Naive thymus-derived CD8-positive, alpha-beta T cell (primary cell): ENCODE measurements at regions not wholly inside any gene's neighbourhood (a gene's known extent, or its start where the extent isn't known, plus 50 kb on each side); places are given as distances from the start of the nearest gene placed in this dataset.
A peak's percentile ranks its signal among the peaks of the same experiment; 100 is the strongest.

Source experiments
- ATAC-seq, 2 donors: fragments of 150-1000 bp; cut with Tn5 transposase in 1 of 2; sonication (Bioruptor Pico), chemical (Tn5 transposase) in 1 of 2; 1 replicate in 1 of 2; 2 replicates in 1 of 2; pipeline ENCODE4 v1.10.0; 2021; ENCODE audit warnings: mild to moderate bottlenecking in 2 of 2, moderate library complexity in 2 of 2
- POLR2A ChIA-PET: fragments of 350-600 bp; sonication (Branson Sonifier 250); formaldehyde crosslinking; loops from one replicate; lab custom pipeline; 2021; ENCODE audit warnings: antibody characterized with exemption; lab: Charles Lee
- DNase-seq, 10 donors: peaks; one replicate each; pipeline versions ENCODE4 v3.0.0 to v3.0.0-alpha.2; 2020 to 2022
- H3K27ac Mint-ChIP-seq, 10 donors: one replicate each; pipeline ENCODE4 v1.8.0; 2020 to 2022; ENCODE audit warnings: mild to moderate bottlenecking in 10 of 10, mixed read lengths in 10 of 10, moderate library complexity in 4 of 10, inconsistent platforms in 1 of 10
- H3K27me3 Mint-ChIP-seq, 5 donors: one replicate each; pipeline ENCODE4 v1.8.0; 2021 to 2022; ENCODE audit warnings: mixed read lengths in 5 of 5
- H3K36me3 Mint-ChIP-seq, 3 donors: one replicate each; pipeline ENCODE4 v1.8.0; 2020 to 2022; ENCODE audit warnings: mixed read lengths in 3 of 3, mild to moderate bottlenecking in 2 of 3, inconsistent platforms in 1 of 3
- H3K4me1 Mint-ChIP-seq, 4 donors: one replicate each; pipeline ENCODE4 v1.8.0; 2021 to 2022; ENCODE audit warnings: mixed read lengths in 4 of 4
- H3K4me3 Mint-ChIP-seq, 10 donors: one replicate each; pipeline ENCODE4 v1.8.0; 2020 to 2022; ENCODE audit warnings: mild to moderate bottlenecking in 10 of 10, mixed read lengths in 10 of 10, moderate library complexity in 6 of 10, inconsistent platforms in 1 of 10
- H3K9me3 Mint-ChIP-seq, 9 donors: one replicate each; pipeline ENCODE4 v1.8.0; 2020 to 2022; ENCODE audit warnings: mixed read lengths in 9 of 9, mild to moderate bottlenecking in 3 of 9, inconsistent platforms in 1 of 9, moderate library complexity in 1 of 9

DNA sequence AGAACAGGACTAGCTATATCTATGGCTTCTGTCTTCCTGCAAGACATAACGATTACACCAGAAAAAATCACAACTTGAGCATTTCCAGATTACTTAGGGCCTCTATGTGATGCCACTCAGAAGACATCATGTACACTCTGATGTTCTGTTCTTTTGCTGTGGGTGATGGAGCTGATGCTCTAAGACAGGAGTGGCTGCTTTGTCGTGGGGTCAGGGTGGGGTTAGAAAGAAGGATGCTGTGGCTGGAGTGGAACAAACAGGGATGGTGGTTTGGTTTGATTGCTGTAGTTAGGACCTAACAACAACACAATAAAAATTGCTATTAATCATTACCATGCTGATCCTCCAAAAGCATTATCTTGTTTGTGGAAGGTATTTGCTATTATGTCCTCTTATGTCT is 120.3 kb upstream of the ARHGAP20 start:
- Mint-ChIP-seq H3K27ac (no peak overlapping the region), H3K9me3 (no peaks in the 10 kb centered on the region), H3K27me3 (no peaks in the 10 kb centered on the region), H3K4me3 (no peak overlapping the region), H3K36me3 (no peaks in the 10 kb centered on the region), H3K4me1 (no peaks in the 10 kb centered on the region)
- no peak for DNase-seq
- no peak for ATAC-seq
- POLR2A ChIA-PET, result no interaction called here

DNA sequence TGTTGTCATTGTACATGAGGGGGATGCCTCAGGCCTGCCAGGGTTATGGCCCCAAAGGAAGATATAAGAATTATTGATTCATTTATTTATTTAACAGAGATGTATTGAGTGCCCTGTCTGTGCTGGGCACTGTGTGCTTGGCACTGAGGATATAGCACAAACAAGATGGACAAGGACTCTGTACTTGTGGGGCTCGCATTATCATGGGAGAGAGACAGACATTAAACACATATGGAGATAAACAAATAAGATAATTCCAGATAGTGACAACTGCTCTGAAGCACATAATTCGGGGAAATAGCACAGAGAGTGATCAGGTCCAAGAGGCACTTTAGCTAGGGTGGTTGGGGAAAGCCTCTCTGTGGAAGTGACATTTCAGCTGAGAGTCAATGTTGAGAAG is 119.8 kb upstream of the ARHGAP20 start:
- Mint-ChIP-seq H3K27me3 (no peaks in the 10 kb centered on the region), H3K4me3 (no peak overlapping the region), H3K27ac (no peak overlapping the region), H3K4me1 (no peaks in the 10 kb centered on the region), H3K36me3 (no peaks in the 10 kb centered on the region), H3K9me3 (no peaks in the 10 kb centered on the region)
- no peak for ATAC-seq
- POLR2A ChIA-PET, result no interaction called here
- DNase-seq, result no peak

DNA sequence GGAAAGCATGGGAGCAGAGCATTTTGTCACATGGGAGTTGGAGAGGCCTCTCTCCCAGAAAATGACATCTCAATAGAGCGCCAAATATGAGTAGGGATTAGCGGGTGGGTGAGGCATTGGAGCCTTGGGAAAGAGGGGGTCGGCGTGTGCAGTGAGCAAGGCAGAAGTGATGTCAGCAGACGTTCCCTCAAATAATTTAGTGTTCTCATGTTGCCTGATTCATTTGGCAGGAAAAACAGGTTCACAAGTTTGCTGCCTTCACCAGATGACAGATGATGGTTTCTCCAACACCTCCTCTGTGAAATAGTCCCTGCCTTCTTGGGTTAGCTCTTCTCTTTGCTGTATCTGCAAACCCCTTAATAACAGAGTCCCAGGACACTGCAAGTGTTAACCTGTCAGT is 118.5 kb upstream of the ARHGAP20 start:
- no peaks in the 10 kb centered on the region for H3K36me3 Mint-ChIP-seq
- peaks cover 0 to 3% (median 0%) of the 10 kb centered on the region in 5 donors for H3K27me3 Mint-ChIP-seq
- DNase-seq, result no peak
- H3K4me1 Mint-ChIP-seq, result no peaks in the 10 kb centered on the region
- ATAC-seq, result no peak
- H3K27ac Mint-ChIP-seq, result peak overlapping the region in 1 of 10 donors; percentile 76
- H3K4me3 Mint-ChIP-seq, result no peak overlapping the region
- POLR2A ChIA-PET, result no interaction called here
- H3K9me3 Mint-ChIP-seq, result no peaks in the 10 kb centered on the region

DNA sequence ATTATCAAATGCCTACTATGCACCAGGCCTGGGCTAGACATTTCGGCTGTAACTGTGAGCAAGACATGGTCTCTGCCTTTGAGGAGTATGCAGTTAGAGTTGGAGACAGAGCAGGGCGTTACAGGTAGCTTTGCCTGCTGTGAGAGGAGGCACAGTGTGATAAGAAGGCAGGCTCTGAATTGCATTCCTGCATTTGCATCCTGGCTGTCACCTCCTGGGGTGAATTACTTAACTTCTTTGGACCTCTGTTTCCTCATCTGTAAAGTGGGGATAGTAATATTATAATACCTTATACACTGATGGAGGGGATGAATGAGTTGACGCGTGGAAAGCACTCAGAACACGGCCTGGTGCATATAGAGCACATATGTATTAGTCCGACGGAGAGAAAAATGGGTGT is 118.1 kb upstream of the ARHGAP20 start:
- ATAC-seq (no peak), DNase-seq (no peak)
- H3K9me3 Mint-ChIP-seq, result no peaks in the 10 kb centered on the region
- peaks cover 0 to 3% (median 0%) of the 10 kb centered on the region in 5 donors for H3K27me3 Mint-ChIP-seq
- H3K4me1 Mint-ChIP-seq, result no peaks in the 10 kb centered on the region
- no peak overlapping the region for H3K4me3 Mint-ChIP-seq
- H3K36me3 Mint-ChIP-seq, result no peaks in the 10 kb centered on the region
- no peak overlapping the region for H3K27ac Mint-ChIP-seq
- POLR2A ChIA-PET, result no interaction called here

DNA sequence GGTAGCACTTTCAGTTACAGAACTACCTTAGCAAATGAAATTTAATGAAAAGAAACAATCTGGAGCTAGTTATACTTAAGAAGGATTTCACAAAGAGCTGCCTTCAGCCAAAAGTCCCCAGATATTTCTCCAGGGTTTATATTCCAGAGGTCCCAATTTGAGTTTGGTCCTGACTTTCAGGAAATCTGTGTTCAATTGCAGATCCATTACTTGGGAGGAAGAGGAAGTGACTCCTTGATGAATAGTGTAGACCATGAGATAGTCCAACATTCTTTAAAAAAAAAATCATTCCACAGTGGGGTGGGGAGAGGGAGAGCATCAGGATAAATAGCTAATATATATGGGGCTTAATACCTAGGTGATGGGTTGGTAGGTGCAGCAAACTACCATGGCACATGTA is 117.6 kb upstream of the ARHGAP20 start:
- Mint-ChIP-seq H3K4me3 (no peak overlapping the region), H3K27ac (no peak overlapping the region), H3K4me1 (no peaks in the 10 kb centered on the region), H3K9me3 (no peaks in the 10 kb centered on the region), H3K36me3 (no peaks in the 10 kb centered on the region), H3K27me3 (peaks cover 0 to 3% (median 0%) of the 10 kb centered on the region in 5 donors)
- DNase-seq (no peak), ATAC-seq (no peak)
- POLR2A ChIA-PET, result no interaction called here

DNA sequence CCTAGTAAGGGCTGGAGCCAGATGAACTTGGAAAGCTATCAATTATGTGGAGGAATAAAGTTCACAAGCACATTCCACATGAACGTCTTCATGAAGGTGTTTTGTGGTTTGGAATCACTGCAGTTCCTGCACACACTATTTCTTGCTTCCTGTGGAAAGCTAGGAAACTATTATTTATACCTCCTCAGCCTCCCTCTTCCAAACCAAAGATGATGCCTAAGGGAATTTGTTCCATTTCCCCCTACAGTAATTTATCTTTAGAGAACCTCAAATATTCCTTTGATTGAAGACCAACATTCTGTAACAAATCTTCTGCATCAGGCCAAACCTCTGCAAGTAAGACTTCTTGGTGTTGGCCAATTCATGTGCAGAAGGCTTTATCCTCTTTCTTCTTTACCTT is 115.8 kb upstream of the ARHGAP20 start:
- ATAC-seq, result no peak

DNA sequence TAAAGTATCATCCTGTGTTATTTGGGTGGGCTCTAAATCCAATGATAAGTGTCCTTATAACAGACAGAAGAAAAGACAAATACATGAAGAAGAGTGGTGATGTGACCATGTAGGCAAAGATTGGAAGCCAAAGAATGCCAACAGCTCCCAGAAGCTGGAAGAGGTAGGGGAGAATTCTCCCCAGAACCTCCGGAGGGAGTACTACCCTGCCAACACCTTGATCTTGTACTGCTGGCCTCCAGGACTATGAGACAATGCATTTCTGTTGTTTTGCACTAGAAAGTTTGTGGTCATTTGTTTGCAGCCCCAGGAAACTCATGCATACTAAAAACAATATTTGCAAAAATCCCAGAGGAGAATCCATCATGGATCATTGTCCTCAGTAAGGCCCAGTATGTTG is 115.0 kb upstream of the ARHGAP20 start:
- Mint-ChIP-seq H3K36me3 (no peaks in the 10 kb centered on the region), H3K27ac (peak overlapping the region in 1 of 10 donors; percentile 11)

More for the DNA sequence above, 115.8 kb upstream of the ARHGAP20 start:
- H3K4me3 Mint-ChIP-seq, result no peak overlapping the region
- H3K27ac Mint-ChIP-seq, result no peak overlapping the region
- no peaks in the 10 kb centered on the region for H3K9me3 Mint-ChIP-seq
- peaks cover 0 to 3% (median 0%) of the 10 kb centered on the region in 5 donors for H3K27me3 Mint-ChIP-seq
- no peaks in the 10 kb centered on the region for H3K36me3 Mint-ChIP-seq
- POLR2A ChIA-PET, result no interaction called here
- no peaks in the 10 kb centered on the region for H3K4me1 Mint-ChIP-seq
- no peak for DNase-seq

DNA sequence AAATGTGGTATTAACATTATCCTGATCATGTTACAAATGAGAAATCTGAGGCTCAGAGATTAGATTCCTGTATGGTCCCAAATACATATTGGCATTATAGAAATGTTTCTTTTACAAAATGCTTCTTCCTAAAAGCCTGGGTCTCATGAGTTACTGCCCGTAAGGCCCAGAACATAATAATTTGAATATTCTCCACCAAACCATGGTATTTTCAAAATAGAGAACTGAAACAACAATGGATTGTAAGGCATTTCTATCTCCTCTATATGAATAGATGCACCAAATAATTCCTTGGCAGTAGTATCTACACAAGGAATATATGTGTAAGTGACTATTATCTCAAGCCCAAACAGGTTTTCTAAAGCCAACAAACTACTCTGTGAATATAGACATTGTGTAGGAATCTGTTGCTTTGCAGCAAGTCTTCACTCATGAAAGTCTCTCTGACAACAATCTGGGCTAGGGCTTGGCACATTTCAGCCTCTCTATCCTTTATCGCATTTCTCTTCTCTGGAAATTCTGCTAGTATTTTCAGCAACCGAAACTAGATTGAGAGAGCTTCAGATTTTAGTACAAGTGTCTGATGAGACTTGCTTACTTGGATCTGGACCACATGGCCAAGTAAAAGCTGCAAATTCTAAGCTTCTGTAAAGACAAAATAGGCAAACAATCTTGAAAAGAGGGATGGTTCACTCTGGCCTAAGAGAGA is 112.8 kb upstream of the ARHGAP20 start:
- POLR2A ChIA-PET, result no interaction called here
- ATAC-seq (no peak), DNase-seq (no peak)
- H3K4me3 Mint-ChIP-seq, result no peak overlapping the region
- H3K4me1 Mint-ChIP-seq, result no peaks in the 10 kb centered on the region
- H3K27me3 Mint-ChIP-seq, result peaks cover 0 to 3% (median 0%) of the 10 kb centered on the region in 5 donors
- no peak overlapping the region for H3K27ac Mint-ChIP-seq
- H3K9me3 Mint-ChIP-seq, result no peaks in the 10 kb centered on the region
- no peaks in the 10 kb centered on the region for H3K36me3 Mint-ChIP-seq

More for the DNA sequence above, 115.0 kb upstream of the ARHGAP20 start:
- no peaks in the 10 kb centered on the region for H3K4me1 Mint-ChIP-seq
- POLR2A ChIA-PET, result no interaction called here
- H3K9me3 Mint-ChIP-seq, result no peaks in the 10 kb centered on the region
- ATAC-seq (no peak), DNase-seq (no peak)
- H3K4me3 Mint-ChIP-seq, result no peak overlapping the region
- peaks cover 0 to 3% (median 0%) of the 10 kb centered on the region in 5 donors for H3K27me3 Mint-ChIP-seq

DNA sequence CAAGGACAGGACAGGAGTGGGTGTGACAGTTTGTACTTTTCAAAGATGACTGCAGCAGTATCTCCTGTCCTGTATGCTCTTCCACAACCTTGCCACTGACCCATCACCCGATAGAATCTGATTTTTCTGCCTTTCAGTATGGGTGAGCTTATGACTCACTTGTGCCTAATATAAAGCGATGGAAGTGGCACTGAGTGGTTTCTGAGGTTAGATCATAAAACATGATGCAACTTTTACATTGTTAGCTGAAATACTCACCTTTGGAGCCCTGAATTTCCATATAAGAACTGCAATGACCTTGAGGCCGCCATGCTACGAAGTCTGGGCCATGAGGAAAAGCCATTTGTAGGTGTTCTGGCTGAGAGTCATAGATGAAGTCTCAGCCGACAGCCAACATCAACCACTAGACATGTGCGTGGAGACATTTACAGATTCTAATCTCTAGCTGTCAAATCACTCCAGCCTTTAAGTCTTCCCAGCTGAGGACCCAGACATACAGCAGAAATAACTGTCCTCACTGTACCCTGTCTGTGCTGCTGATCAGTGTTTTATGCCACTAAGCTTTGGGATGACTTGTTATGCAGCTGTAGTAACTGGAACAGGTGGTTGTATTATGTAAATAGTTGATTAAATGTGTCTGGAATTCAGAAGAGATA is 105.9 kb upstream of the ARHGAP20 start:
- no peak for DNase-seq
- ATAC-seq, result no peak
- POLR2A ChIA-PET, result no interaction called here
- Mint-ChIP-seq H3K36me3 (peaks cover 0 to 12% (median 0%) of the 10 kb centered on the region in 3 donors), H3K27ac (no peak overlapping the region), H3K4me3 (no peak overlapping the region), H3K4me1 (no peaks in the 10 kb centered on the region), H3K27me3 (peaks cover 0 to 11% (median 4%) of the 10 kb centered on the region in 5 donors), H3K9me3 (peaks cover 0 to 16% (median 5%) of the 10 kb centered on the region in 9 donors)

DNA sequence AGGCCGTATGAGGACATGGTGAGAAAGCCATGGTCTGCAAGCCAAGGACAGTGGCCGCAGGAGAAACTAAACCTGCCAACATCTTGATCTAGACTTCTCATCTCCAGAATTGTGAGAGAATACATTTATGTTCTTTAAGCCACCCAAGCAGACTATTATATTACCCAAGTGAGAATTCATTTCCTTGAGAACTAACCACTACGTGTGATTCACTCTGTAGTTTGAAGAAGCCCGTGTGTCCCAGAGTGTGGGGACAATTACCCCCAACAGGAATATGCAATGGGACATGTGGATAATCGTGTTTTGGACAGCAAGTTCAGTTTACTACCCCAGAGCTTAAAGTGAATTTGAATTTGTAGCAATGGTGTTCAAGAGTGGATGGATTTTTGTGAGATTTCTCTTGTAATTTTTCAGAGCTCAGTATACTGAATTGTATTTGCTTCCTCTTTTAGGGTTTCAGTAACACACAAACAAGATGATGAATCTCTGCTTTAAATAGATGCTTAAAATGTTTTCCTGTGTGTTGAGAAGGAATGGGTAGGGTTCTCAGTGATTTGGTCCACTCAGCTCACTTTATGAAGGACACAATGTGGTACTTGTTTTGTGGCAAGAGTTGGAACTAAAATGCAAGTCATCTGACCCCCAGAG is 100.0 kb upstream of the ARHGAP20 start:
- Mint-ChIP-seq H3K36me3 (peaks cover 0 to 12% (median 0%) of the 10 kb centered on the region in 3 donors), H3K4me1 (no peaks in the 10 kb centered on the region), H3K4me3 (no peak overlapping the region), H3K9me3 (peaks cover 0 to 16% (median 5%) of the 10 kb centered on the region in 9 donors), H3K27me3 (peaks cover 0 to 3% (median 0%) of the 10 kb centered on the region in 5 donors), H3K27ac (no peak overlapping the region)
- ATAC-seq (no peak), DNase-seq (no peak)
- POLR2A ChIA-PET, result no interaction called here

DNA sequence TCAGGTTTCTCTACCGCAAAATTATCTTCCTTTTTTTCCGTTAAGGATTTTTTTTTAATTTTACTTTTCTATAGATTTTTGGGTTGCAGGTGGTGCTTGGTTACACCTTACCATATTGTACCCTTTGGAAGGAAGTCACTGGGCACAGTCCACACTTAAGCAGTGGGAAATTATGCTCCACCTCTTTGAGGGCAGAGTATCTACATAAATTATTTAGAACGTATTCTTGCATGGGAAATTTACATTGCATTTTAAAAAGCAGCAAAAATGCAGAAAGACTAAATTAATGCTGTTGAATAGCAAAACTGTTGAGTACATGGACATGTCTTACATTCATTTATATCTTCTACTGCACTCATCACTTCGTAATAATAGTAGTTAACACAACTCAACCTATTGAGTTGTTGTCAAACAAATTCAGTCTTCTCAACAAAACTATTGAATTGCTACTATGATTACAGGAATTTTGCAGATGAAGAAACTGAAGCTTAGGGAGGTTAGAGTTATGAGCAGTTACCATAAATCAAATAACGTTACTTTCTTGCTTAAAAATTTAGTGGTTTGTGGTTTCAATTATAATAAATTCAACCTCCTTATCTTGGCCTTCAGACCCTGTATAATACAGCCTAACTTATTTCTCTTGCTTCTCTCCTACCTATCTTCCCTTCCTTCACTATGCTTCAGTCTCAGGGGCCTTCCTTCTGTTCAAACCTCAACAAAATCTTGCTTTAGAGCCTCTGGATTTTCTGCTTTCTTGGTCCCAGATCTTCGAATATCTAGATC is 97.4 kb upstream of the ARHGAP20 start:
- Mint-ChIP-seq H3K27me3 (no peaks in the 10 kb centered on the region), H3K4me3 (no peak overlapping the region)

DNA sequence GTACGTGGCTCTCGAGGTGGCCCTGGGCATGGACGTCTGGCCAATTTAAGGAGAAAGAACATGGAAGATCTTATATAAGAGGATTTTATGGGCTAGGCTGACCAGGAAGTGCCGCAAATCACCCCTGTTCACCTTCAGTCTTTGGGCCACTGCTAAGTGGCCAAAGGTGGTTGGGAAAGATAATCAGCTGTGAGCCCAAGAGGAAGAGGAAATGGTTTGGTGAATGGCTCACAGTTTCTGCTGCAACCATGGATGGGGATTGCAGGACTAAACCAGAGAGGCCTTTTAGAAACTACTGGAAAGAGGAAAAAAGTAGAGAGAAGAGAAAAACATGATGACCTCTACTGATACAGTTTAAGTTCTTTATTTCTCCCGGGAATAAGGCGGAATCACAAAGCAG is 96.0 kb upstream of the ARHGAP20 start:
- Mint-ChIP-seq H3K4me3 (no peak overlapping the region), H3K36me3 (no peaks in the 10 kb centered on the region), H3K27ac (no peak overlapping the region), H3K9me3 (no peaks in the 10 kb centered on the region), H3K4me1 (no peaks in the 10 kb centered on the region), H3K27me3 (peaks cover 0 to 2% (median 0%) of the 10 kb centered on the region in 5 donors)
- DNase-seq (no peak), ATAC-seq (no peak)
- POLR2A ChIA-PET, result no interaction called here

More for the DNA sequence above, 97.4 kb upstream of the ARHGAP20 start:
- no peaks in the 10 kb centered on the region for H3K4me1 Mint-ChIP-seq
- DNase-seq (no peak), ATAC-seq (no peak)
- H3K36me3 Mint-ChIP-seq, result no peaks in the 10 kb centered on the region
- H3K27ac Mint-ChIP-seq, result no peak overlapping the region
- POLR2A ChIA-PET, result no interaction called here
- peaks cover 0 to 3% (median 0%) of the 10 kb centered on the region in 9 donors for H3K9me3 Mint-ChIP-seq

DNA sequence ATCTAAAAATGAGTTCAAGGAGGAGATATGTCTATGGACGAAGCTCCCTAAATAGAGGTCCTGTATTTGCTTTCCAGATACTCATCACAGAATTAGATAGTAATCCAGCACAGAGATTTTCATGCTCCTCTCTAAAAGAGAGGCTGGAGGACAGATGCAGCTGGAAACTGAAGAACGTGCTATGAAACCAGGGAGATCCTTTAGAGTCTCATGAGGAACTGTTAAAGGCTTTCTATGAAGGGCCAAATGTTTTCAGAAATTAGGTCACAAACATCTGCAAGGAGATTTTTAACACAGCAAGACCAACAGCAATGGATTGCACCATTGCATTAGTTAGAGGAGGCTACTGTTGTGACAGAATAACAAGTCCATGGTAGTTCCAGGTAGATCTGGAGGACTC is 95.6 kb upstream of the ARHGAP20 start:
- Mint-ChIP-seq H3K4me1 (no peaks in the 10 kb centered on the region), H3K4me3 (no peak overlapping the region), H3K27ac (no peak overlapping the region), H3K36me3 (no peaks in the 10 kb centered on the region), H3K27me3 (peaks cover 0 to 2% (median 0%) of the 10 kb centered on the region in 5 donors), H3K9me3 (no peaks in the 10 kb centered on the region)
- POLR2A ChIA-PET, result no interaction called here
- ATAC-seq (no peak), DNase-seq (no peak)
